ENCODE measurements at regions not wholly inside any gene's neighbourhood (a gene's known extent, or its start where the extent isn't known, plus 50 kb on each side); places are given as distances from the start of the nearest gene placed in this dataset.

GRCh38 chr2:120504936-120505705, 159.2 kb downstream of the INHBB start:
- no peaks in the 10 kb centered on the region for H3K27me3 ChIP-seq (ENCODE audit: insufficient read depth, low read length)
- no peak overlapping the region for H4K91ac ChIP-seq (ENCODE audit: insufficient read length, low read depth, low read length)
- no peaks in the 10 kb centered on the region for H3K36me3 Mint-ChIP-seq (ENCODE audit: insufficient read depth in 1 of 3, low read depth in 3 of 3)
- no peak overlapping the region for H2BK120ac ChIP-seq (ENCODE audit: low read depth, low read length, poor library complexity, severe bottlenecking)
- H2AFZ ChIP-seq (ENCODE audit: low read length) = no peak overlapping the region
- no peak overlapping the region for H2BK15ac ChIP-seq (ENCODE audit: low read depth, low read length)
- H3K56ac ChIP-seq (ENCODE audit: insufficient read length, low read depth, low read length) = no peak overlapping the region
- H3K23me2 ChIP-seq (ENCODE audit: insufficient read length, low read depth, low read length, poor library complexity, severe bottlenecking) = no peaks in the 10 kb centered on the region
- no peaks in the 10 kb centered on the region for H4K20me1 ChIP-seq (ENCODE audit: control insufficient read depth, insufficient read depth, insufficient read length)
- no CpG with 5 or more reads among the region's 15 CpGs for WGBS (ENCODE audit: extremely low coverage, insufficient read length, low lambda C conversion rate)
- no peak overlapping the region for H2BK20ac ChIP-seq (ENCODE audit: low read depth, low read length, poor library complexity, severe bottlenecking)
- H3K4me1 ChIP-seq (ENCODE audit: insufficient read depth, low read length) = no peaks in the 10 kb centered on the region
- H3K27ac ChIP-seq (ENCODE audit: insufficient read length, low read depth, low read length) = no peak overlapping the region
- no peak overlapping the region for H3T11ph ChIP-seq (ENCODE audit: low read length)
- no peak overlapping the region; a peak in 1 of 7 replicates for H3K27ac Mint-ChIP-seq
- no peaks in the 10 kb centered on the region for H3K79me2 ChIP-seq (ENCODE audit: insufficient read depth, low read length)
- no peak overlapping the region for H2BK5ac ChIP-seq (ENCODE audit: insufficient read length, low read length)
- no peak overlapping the region for H3K4me2 ChIP-seq (ENCODE audit: insufficient read depth, insufficient read length, low read length)
- no peaks in the 10 kb centered on the region for H3K79me1 ChIP-seq (ENCODE audit: insufficient read depth, low read depth, low read length, poor library complexity, severe bottlenecking)
- no peak for TF ChIP-seq CTCF (conservative IDR thresholded peaks at IDR 0.05)
- no peak overlapping the region for H3K4me3 Mint-ChIP-seq
- H3K23ac ChIP-seq (ENCODE audit: insufficient read length, low read depth, low read length) = no peak overlapping the region
- H4K5ac ChIP-seq (ENCODE audit: insufficient read length, low read depth, low read length) = no peak overlapping the region
- no peak overlapping the region for H4K8ac ChIP-seq (replicated peaks; ENCODE audit: insufficient read length, low read depth, low read length)
- H3K14ac ChIP-seq (ENCODE audit: insufficient read depth, low read length) = no peak overlapping the region
- H3K4ac ChIP-seq (ENCODE audit: low read depth, low read length) = no peak overlapping the region
- no peaks in the 10 kb centered on the region for H3K4me1 Mint-ChIP-seq
- no peak for DNase-seq
- H3K27me3 Mint-ChIP-seq (ENCODE audit: low read depth) = peaks cover 90% of the 10 kb centered on the region
- H2AK5ac ChIP-seq (ENCODE audit: insufficient read length, low read length) = no peak overlapping the region
- no peaks in the 10 kb centered on the region; a peak in 1 of 5 replicates for H3K9me3 Mint-ChIP-seq
- H3K18ac ChIP-seq (ENCODE audit: insufficient read length, low read depth, low read length) = no peak overlapping the region
- H2BK12ac ChIP-seq (ENCODE audit: insufficient read length, low read depth, low read length) = no peak overlapping the region
- no peak overlapping the region for H3K9ac ChIP-seq (ENCODE audit: extremely low read depth, insufficient read length, low read length)
- H3K9me3 ChIP-seq (ENCODE audit: control insufficient read depth, low read depth, low read length) = no peaks in the 10 kb centered on the region

All from H9 (cell line).